ENCODE measurements at regions not wholly inside any gene's neighbourhood (a gene's known extent, or its start where the extent isn't known, plus 50 kb on each side); places are given as distances from the start of the nearest gene placed in this dataset.

- ChIA-PET POLR2A (no interaction called here), CTCF (no interaction called here)
- TF ChIP-seq CTCF (IDR thresholded peaks at IDR 0.05) = no peak
- no peaks in the 10 kb centered on the region for H3K36me3 Mint-ChIP-seq (ENCODE audit: low read depth)
- no peak for DNase-seq
- peaks cover 14% of the 10 kb centered on the region for H3K27me3 Mint-ChIP-seq
- intact Hi-C loops (cut with micrococcal nuclease) = no loop called here
- no peaks in the 10 kb centered on the region for H3K4me1 Mint-ChIP-seq
- no peaks in the 10 kb centered on the region for H3K9me3 Mint-ChIP-seq
- ATAC-seq (ENCODE audit: low read depth) = no peak
- H3K4me3 Mint-ChIP-seq = no peak overlapping the region
- H3K27ac Mint-ChIP-seq = no peak overlapping the region
Measured at GRCh38 chr2:200733713-200734198, 78.0 kb upstream of the BZW1 start.

GRCh38 chr2:200735061-200735460 lies 76.6 kb upstream of the BZW1 start:
- H3K36me3 Mint-ChIP-seq (ENCODE audit: low read depth) = no peaks in the 10 kb centered on the region
- ChIA-PET CTCF (interaction anchor here (1.0 kb wide), 1 partner anchor 22 kb away, joined by 5 read pairs; no protein-coding TSS in a partner anchor), POLR2A (no interaction called here)
- H3K27ac Mint-ChIP-seq = no peak overlapping the region
- TF ChIP-seq CTCF (IDR thresholded peaks at IDR 0.05) = no peak
- ATAC-seq (ENCODE audit: low read depth) = no peak
- no peaks in the 10 kb centered on the region for H3K4me1 Mint-ChIP-seq
- DNase-seq = no peak
- H3K9me3 Mint-ChIP-seq = no peaks in the 10 kb centered on the region
- intact Hi-C loops (cut with micrococcal nuclease) = loop anchor here (1.0 kb wide), 1 partner anchor 22 kb away; no protein-coding TSS in a partner anchor
- H3K4me3 Mint-ChIP-seq = no peak overlapping the region
- peaks cover 14% of the 10 kb centered on the region for H3K27me3 Mint-ChIP-seq

- H3K9me3 Mint-ChIP-seq = no peaks in the 10 kb centered on the region
- DNase-seq = no peak
- no peaks in the 10 kb centered on the region for H3K4me1 Mint-ChIP-seq
- peaks cover 14% of the 10 kb centered on the region for H3K27me3 Mint-ChIP-seq
- CTCF ChIA-PET = interaction anchor here (1.4 kb wide), 1 partner anchor 9 kb away, joined by 4 read pairs; no protein-coding TSS in a partner anchor
- POLR2A ChIA-PET = no interaction called here
- TF ChIP-seq CTCF (IDR thresholded peaks at IDR 0.05) = no peak
- no peaks in the 10 kb centered on the region for H3K36me3 Mint-ChIP-seq (ENCODE audit: low read depth)
- H3K4me3 Mint-ChIP-seq = no peak overlapping the region
- H3K27ac Mint-ChIP-seq = no peak overlapping the region
- ATAC-seq (ENCODE audit: low read depth) = no peak
- intact Hi-C loops (cut with micrococcal nuclease) = no loop called here
Measured at GRCh38 chr2:200736646-200737274, 75.0 kb upstream of the BZW1 start.

- Mint-ChIP-seq H3K27me3 (peaks cover 10% of the 10 kb centered on the region), H3K4me3 (no peak overlapping the region), H3K4me1 (no peaks in the 10 kb centered on the region), H3K9me3 (no peaks in the 10 kb centered on the region), H3K36me3 (ENCODE audit: low read depth) (no peaks in the 10 kb centered on the region), H3K27ac (no peak overlapping the region)
- ChIA-PET CTCF (interaction anchor here (0.7 to 1.4 kb wide), 2 partner anchors 8 to 1685 kb away, joined by 3 to 4 read pairs; no protein-coding TSS in a partner anchor), POLR2A (no interaction called here)
- ATAC-seq (ENCODE audit: low read depth) (no peak), DNase-seq (no peak)
- intact Hi-C loops (cut with micrococcal nuclease) = no loop called here
- TF ChIP-seq CTCF (IDR thresholded peaks at IDR 0.05) = no peak
Measured at GRCh38 chr2:200737585-200737984, 74.1 kb upstream of the BZW1 start.

- ChIA-PET CTCF (no interaction called here), POLR2A (interaction anchor here (0.6 kb wide), 1 partner anchor 25 kb away, joined by 5 read pairs; no protein-coding TSS in a partner anchor)
- no peaks in the 10 kb centered on the region for H3K9me3 Mint-ChIP-seq
- no peak for TF ChIP-seq CTCF (IDR thresholded peaks at IDR 0.05)
- no peaks in the 10 kb centered on the region for H3K36me3 Mint-ChIP-seq (ENCODE audit: low read depth)
- no peak overlapping the region for H3K4me3 Mint-ChIP-seq
- H3K27ac Mint-ChIP-seq = no peak overlapping the region
- no peaks in the 10 kb centered on the region for H3K4me1 Mint-ChIP-seq
- peaks cover 10% of the 10 kb centered on the region for H3K27me3 Mint-ChIP-seq
- DNase-seq = no peak
- ATAC-seq (ENCODE audit: low read depth) = no peak
- intact Hi-C loops (cut with micrococcal nuclease) = no loop called here
Measured at GRCh38 chr2:200738590-200738989, 73.1 kb upstream of the BZW1 start.

Measured in activated B cell treated with CpG ODN at 0.5 μM for 24 hours (primary cell).